HEK293 (cell line): ENCODE measurements at regions not wholly inside any gene's neighbourhood (a gene's known extent, or its start where the extent isn't known, plus 50 kb on each side); places are given as distances from the start of the nearest gene placed in this dataset.

Experiments
- CTCF ChIA-PET: fragments of 350-600 bp; formaldehyde crosslinking; extraction: SDS; loops from one replicate; lab custom pipeline; 2021; ENCODE audit warnings: antibody characterized with exemption; lab: Yijun Ruan, JAX
- POLR2A ChIA-PET: fragments of 300-600 bp; formaldehyde crosslinking; extraction: SDS; loops from one replicate; lab custom pipeline; 2020; ENCODE audit warnings: antibody characterized with exemption, inconsistent platforms; lab: Yijun Ruan, JAX
- H3K27ac ChIP-seq: fragments of 200-500 bp; sonication (Bioruptor generic); 2 replicates; pipeline ENCODE4 v1.5.1; 2014; ENCODE audit warnings: low read depth, low read length, control low read depth, inconsistent platforms; ENCODE audit errors: extremely low read depth
- H3K36me3 ChIP-seq, 2 experiments: fragments of 200-500 bp in 1 of 2; sonication (Bioruptor generic) in 1 of 2; 1 replicate in 1 of 2; 2 replicates in 1 of 2; pipeline ENCODE4 v1.5.1; 2014 to 2017; ENCODE audit warnings: inconsistent platforms in 2 of 2, low read length in 2 of 2; ENCODE audit not compliant: control insufficient read depth in 2 of 2, insufficient read depth in 1 of 2
- H3K4me1 ChIP-seq: fragments of 200-500 bp; sonication (Bioruptor generic); 2 replicates; pipeline ENCODE4 v1.5.1; 2014; ENCODE audit warnings: mild to moderate bottlenecking, low read length, inconsistent platforms; ENCODE audit not compliant: control insufficient read depth, insufficient read depth
- H3K4me3 ChIP-seq: 2 replicates; pipeline ENCODE4 v1.5.1; 2011; ENCODE audit warnings: low read depth, mild to moderate bottlenecking, control low read depth, low read length, moderate library complexity
- H3K9me3 ChIP-seq: fragments of 200-500 bp; sonication (Bioruptor generic); 2 replicates; pipeline ENCODE4 v1.5.1; 2014; ENCODE audit warnings: low read depth, low read length, inconsistent platforms; ENCODE audit not compliant: control insufficient read depth, insufficient read depth
- GFI1B ChIP-seq: fragments of 450-650 bp; formaldehyde crosslinking; IDR thresholded peaks from 2 replicates; pipeline ENCODE4 v1.5.1; 2016; ENCODE audit warnings: missing biosample characterization, missing genetic modification characterization
- HOXA7 ChIP-seq: sonication (generic); formaldehyde crosslinking; IDR thresholded peaks from 2 replicates; pipeline ENCODE4 v1.8.1; 2022; ENCODE audit warnings: missing genetic modification reagents, borderline replicate concordance
- KLF9 ChIP-seq: fragments of 450-650 bp; formaldehyde crosslinking; IDR thresholded peaks from 2 replicates; pipeline ENCODE4 v1.5.1; 2016; ENCODE audit warnings: missing biosample characterization, missing genetic modification characterization, low read depth
- MEIS1 ChIP-seq: sonication (generic); formaldehyde crosslinking; IDR thresholded peaks from 2 replicates; pipeline ENCODE4 v1.8.1; 2022; ENCODE audit warnings: missing genetic modification reagents, mild to moderate bottlenecking, borderline replicate concordance
- SETDB1 ChIP-seq: IDR thresholded peaks from one replicate; pipeline ENCODE4 v1.6.1; 2017; ENCODE audit warnings: mild to moderate bottlenecking, low read length, moderate library complexity, mixed read lengths; ENCODE audit not compliant: insufficient read length
- ZFHX2 ChIP-seq: fragments of 450-650 bp; formaldehyde crosslinking; conservative IDR thresholded peaks from 2 replicates; pipeline ENCODE4 v1.5.1; 2016; ENCODE audit warnings: missing biosample characterization, missing genetic modification characterization
- ZNF169 ChIP-seq: fragments of 450-650 bp; formaldehyde crosslinking; IDR thresholded peaks from 2 replicates; pipeline ENCODE4 v1.5.1; 2016; ENCODE audit warnings: missing biosample characterization, missing genetic modification characterization
- ZNF184 ChIP-seq: fragments of 450-650 bp; IDR thresholded peaks from 2 replicates; pipeline ENCODE4 v1.5.1; 2018; ENCODE audit warnings: missing biosample characterization, mild to moderate bottlenecking, missing genetic modification characterization
- ZNF248 ChIP-seq: fragments of 450-650 bp; formaldehyde crosslinking; IDR thresholded peaks from 2 replicates; pipeline ENCODE4 v1.5.1; 2017; ENCODE audit warnings: missing biosample characterization, missing genetic modification characterization
- ZNF302 ChIP-seq: fragments of 450-650 bp; formaldehyde crosslinking; IDR thresholded peaks from 2 replicates; pipeline ENCODE4 v1.5.1; 2016; ENCODE audit warnings: missing biosample characterization, missing genetic modification characterization, low read depth
- ZNF335 ChIP-seq: fragments of 450-650 bp; formaldehyde crosslinking; conservative IDR thresholded peaks from 2 replicates; pipeline ENCODE4 v1.5.1; 2016; ENCODE audit warnings: missing biosample characterization, missing genetic modification characterization
- ZNF530 ChIP-seq: fragments of 450-650 bp; formaldehyde crosslinking; IDR thresholded peaks from 2 replicates; pipeline ENCODE4 v1.5.1; 2016; ENCODE audit warnings: low read depth, missing biosample characterization, missing genetic modification characterization
- ZNF561 ChIP-seq: fragments of 450-650 bp; IDR thresholded peaks from 2 replicates; pipeline ENCODE4 v1.5.1; 2018; ENCODE audit warnings: missing biosample characterization, missing genetic modification characterization, borderline replicate concordance
- ZNF624 ChIP-seq: fragments of 450-650 bp; formaldehyde crosslinking; IDR thresholded peaks from 2 replicates; pipeline ENCODE4 v1.5.1; 2017; ENCODE audit warnings: missing biosample characterization, missing genetic modification characterization
- ZNF701 ChIP-seq: fragments of 450-650 bp; formaldehyde crosslinking; IDR thresholded peaks from 2 replicates; pipeline ENCODE4 v1.5.1; 2016; ENCODE audit warnings: missing biosample characterization, missing genetic modification characterization
- ZXDB ChIP-seq: fragments of 450-650 bp; formaldehyde crosslinking; IDR thresholded peaks from 2 replicates; pipeline ENCODE4 v1.5.1; 2016; ENCODE audit warnings: missing biosample characterization, missing genetic modification characterization
- TF ChIP-seq, protein P1 (sequence below): fragments of 450-650 bp; formaldehyde crosslinking; IDR thresholded peaks from 2 replicates; pipeline ENCODE4 v1.5.1; 2016; ENCODE audit warnings: missing biosample characterization, missing genetic modification characterization
- TF ChIP-seq, protein P2 (sequence below): fragments of 450-650 bp; formaldehyde crosslinking; IDR thresholded peaks from 2 replicates; pipeline ENCODE4 v1.5.1; 2016; ENCODE audit warnings: missing biosample characterization, missing genetic modification characterization
- TF ChIP-seq, protein P3 (sequence below): fragments of 450-650 bp; formaldehyde crosslinking; conservative IDR thresholded peaks from 2 replicates; pipeline ENCODE4 v1.5.1; 2016; ENCODE audit warnings: low read depth, missing biosample characterization, missing genetic modification characterization
- TF ChIP-seq, protein P4 (sequence below): fragments of 450-650 bp; formaldehyde crosslinking; optimal IDR thresholded peaks from 2 replicates; pipeline ENCODE3; 2016; ENCODE audit warnings: missing biosample characterization, mild to moderate bottlenecking, missing genetic modification characterization
- TF ChIP-seq, protein P5 (sequence below): fragments of 450-650 bp; formaldehyde crosslinking; IDR thresholded peaks from 2 replicates; pipeline ENCODE4 v1.5.1; 2016; ENCODE audit warnings: missing biosample characterization, missing genetic modification characterization

DNA sequence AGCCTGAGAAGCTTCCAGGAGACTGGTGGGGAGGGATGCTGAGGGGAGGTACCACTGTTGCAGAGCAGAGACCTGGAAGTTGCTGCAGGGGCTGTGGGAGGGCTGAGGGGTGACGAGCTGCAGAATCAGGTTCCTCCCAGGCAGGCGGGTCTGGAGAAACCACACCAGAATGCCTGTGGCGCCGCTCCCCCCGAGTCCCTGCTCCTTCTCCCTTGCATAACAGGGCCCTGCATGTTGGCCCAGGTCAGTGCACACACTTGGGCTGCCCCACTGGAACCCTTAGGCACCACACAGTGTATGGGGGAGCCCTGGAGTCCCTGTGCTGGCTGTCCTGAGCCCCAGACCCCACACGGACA lies 60.4 kb downstream of the ARL4C start:
- Histone ChIP-seq H3K9me3 (no peaks in the 10 kb centered on the region), H3K36me3 (no peaks in the 10 kb centered on the region), H3K27ac (no peak overlapping the region), H3K4me1 (no peaks in the 10 kb centered on the region), H3K4me3 (no peak overlapping the region)
- CTCF ChIA-PET = interaction anchor here (0.7 kb wide), 1 partner anchor 245 kb away, joined by 3 read pairs; no protein-coding TSS in a partner anchor
- TF ChIP-seq HOXA7 (CRISPR knock-in tag) = no peak
- TF ChIP-seq MEIS1 (CRISPR knock-in tag) = no peak
- no peak for TF ChIP-seq ZNF701 (tag by site-specific recombination)
- TF ChIP-seq ZXDB (tag by site-specific recombination) = no peak
- TF ChIP-seq ZNF624 (tag by site-specific recombination) = no peak
- no peak for TF ChIP-seq ZNF248 (tag by site-specific recombination)
- no peak for TF ChIP-seq GFI1B (tag by site-specific recombination)
- no peak for TF ChIP-seq ZNF530 (tag by site-specific recombination)
- no peak for TF ChIP-seq ZFHX2
- TF ChIP-seq, protein P1, sequence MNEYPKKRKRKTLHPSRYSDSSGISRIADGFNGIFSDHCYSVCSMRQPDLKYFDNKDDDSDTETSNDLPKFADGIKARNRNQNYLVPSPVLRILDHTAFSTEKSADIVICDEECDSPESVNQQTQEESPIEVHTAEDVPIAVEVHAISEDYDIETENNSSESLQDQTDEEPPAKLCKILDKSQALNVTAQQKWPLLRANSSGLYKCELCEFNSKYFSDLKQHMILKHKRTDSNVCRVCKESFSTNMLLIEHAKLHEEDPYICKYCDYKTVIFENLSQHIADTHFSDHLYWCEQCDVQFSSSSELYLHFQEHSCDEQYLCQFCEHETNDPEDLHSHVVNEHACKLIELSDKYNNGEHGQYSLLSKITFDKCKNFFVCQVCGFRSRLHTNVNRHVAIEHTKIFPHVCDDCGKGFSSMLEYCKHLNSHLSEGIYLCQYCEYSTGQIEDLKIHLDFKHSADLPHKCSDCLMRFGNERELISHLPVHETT (tag by site-specific recombination) = no peak
- TF ChIP-seq, protein P2, sequence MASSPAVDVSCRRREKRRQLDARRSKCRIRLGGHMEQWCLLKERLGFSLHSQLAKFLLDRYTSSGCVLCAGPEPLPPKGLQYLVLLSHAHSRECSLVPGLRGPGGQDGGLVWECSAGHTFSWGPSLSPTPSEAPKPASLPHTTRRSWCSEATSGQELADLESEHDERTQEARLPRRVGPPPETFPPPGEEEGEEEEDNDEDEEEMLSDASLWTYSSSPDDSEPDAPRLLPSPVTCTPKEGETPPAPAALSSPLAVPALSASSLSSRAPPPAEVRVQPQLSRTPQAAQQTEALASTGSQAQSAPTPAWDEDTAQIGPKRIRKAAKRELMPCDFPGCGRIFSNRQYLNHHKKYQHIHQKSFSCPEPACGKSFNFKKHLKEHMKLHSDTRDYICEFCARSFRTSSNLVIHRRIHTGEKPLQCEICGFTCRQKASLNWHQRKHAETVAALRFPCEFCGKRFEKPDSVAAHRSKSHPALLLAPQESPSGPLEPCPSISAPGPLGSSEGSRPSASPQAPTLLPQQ (tag by site-specific recombination) = no peak
- TF ChIP-seq ZNF169 = no peak
- TF ChIP-seq KLF9 (tag by site-specific recombination) = no peak
- no peak for TF ChIP-seq SETDB1
- no peak for TF ChIP-seq ZNF184 (tag by site-specific recombination)
- TF ChIP-seq, protein P3, sequence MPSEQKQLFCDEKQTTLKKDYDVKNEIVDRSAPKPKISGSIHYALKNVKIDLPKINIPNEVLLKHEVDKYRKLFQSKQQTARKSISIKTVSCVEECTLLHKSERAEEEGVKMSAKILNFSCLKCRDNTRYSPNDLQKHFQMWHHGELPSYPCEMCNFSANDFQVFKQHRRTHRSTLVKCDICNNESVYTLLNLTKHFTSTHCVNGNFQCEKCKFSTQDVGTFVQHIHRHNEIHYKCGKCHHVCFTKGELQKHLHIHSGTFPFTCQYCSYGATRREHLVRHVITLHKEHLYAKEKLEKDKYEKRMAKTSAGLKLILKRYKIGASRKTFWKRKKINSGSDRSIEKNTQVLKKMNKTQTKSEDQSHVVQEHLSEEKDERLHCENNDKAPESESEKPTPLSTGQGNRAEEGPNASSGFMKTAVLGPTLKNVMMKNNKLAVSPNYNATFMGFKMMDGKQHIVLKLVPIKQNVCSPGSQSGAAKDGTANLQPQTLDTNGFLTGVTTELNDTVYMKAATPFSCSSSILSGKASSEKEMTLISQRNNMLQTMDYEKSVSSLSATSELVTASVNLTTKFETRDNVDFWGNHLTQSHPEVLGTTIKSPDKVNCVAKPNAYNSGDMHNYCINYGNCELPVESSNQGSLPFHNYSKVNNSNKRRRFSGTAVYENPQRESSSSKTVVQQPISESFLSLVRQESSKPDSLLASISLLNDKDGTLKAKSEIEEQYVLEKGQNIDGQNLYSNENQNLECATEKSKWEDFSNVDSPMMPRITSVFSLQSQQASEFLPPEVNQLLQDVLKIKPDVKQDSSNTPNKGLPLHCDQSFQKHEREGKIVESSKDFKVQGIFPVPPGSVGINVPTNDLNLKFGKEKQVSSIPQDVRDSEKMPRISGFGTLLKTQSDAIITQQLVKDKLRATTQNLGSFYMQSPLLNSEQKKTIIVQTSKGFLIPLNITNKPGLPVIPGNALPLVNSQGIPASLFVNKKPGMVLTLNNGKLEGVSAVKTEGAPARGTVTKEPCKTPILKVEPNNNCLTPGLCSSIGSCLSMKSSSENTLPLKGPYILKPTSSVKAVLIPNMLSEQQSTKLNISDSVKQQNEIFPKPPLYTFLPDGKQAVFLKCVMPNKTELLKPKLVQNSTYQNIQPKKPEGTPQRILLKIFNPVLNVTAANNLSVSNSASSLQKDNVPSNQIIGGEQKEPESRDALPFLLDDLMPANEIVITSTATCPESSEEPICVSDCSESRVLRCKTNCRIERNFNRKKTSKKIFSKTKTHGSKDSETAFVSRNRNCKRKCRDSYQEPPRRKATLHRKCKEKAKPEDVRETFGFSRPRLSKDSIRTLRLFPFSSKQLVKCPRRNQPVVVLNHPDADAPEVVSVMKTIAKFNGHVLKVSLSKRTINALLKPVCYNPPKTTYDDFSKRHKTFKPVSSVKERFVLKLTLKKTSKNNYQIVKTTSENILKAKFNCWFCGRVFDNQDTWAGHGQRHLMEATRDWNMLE (tag by site-specific recombination) = no peak
- POLR2A ChIA-PET = no interaction called here

- Histone ChIP-seq H3K9me3 (no peaks in the 10 kb centered on the region), H3K4me1 (no peaks in the 10 kb centered on the region), H3K27ac (no peak overlapping the region), H3K4me3 (no peak overlapping the region), H3K36me3 (no peaks in the 10 kb centered on the region)
- POLR2A ChIA-PET = no interaction called here
- CTCF ChIA-PET = interaction anchor here (0.7 kb wide), 1 partner anchor 244 kb away, joined by 3 read pairs; no protein-coding TSS in a partner anchor
- TF ChIP-seq ZNF561 (tag by site-specific recombination) = no peak
- no peak for TF ChIP-seq ZNF335 (tag by site-specific recombination)
- no peak for TF ChIP-seq ZNF302
- TF ChIP-seq, protein P4, sequence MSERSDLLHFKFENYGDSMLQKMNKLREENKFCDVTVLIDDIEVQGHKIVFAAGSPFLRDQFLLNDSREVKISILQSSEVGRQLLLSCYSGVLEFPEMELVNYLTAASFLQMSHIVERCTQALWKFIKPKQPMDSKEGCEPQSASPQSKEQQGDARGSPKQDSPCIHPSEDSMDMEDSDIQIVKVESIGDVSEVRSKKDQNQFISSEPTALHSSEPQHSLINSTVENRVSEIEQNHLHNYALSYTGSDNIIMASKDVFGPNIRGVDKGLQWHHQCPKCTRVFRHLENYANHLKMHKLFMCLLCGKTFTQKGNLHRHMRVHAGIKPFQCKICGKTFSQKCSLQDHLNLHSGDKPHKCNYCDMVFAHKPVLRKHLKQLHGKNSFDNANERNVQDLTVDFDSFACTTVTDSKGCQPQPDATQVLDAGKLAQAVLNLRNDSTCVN (tag by site-specific recombination) = no peak
- TF ChIP-seq, protein P5, sequence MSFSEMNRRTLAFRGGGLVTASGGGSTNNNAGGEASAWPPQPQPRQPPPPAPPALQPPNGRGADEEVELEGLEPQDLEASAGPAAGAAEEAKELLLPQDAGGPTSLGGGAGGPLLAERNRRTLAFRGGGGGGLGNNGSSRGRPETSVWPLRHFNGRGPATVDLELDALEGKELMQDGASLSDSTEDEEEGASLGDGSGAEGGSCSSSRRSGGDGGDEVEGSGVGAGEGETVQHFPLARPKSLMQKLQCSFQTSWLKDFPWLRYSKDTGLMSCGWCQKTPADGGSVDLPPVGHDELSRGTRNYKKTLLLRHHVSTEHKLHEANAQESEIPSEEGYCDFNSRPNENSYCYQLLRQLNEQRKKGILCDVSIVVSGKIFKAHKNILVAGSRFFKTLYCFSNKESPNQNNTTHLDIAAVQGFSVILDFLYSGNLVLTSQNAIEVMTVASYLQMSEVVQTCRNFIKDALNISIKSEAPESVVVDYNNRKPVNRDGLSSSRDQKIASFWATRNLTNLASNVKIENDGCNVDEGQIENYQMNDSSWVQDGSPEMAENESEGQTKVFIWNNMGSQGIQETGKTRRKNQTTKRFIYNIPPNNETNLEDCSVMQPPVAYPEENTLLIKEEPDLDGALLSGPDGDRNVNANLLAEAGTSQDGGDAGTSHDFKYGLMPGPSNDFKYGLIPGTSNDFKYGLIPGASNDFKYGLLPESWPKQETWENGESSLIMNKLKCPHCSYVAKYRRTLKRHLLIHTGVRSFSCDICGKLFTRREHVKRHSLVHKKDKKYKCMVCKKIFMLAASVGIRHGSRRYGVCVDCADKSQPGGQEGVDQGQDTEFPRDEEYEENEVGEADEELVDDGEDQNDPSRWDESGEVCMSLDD (tag by site-specific recombination) = no peak
These were observed 60.9 kb downstream of the ARL4C start for GRCh38 chr2:234435836-234436481.
